HG03457 (cell line): ENCODE measurements at regions not wholly inside any gene's neighbourhood (a gene's known extent, or its start where the extent isn't known, plus 50 kb on each side); places are given as distances from the start of the nearest gene placed in this dataset.

Source experiments
- ATAC-seq: cut with Tn5 transposase; IDR thresholded peaks from one replicate; pipeline ENCODE4 v1.9.1; 2021; ENCODE audit warnings: moderate number of reproducible peaks; ENCODE audit not compliant: unreplicated experiment

- ATAC-seq, result no peak
Measured at GRCh38 chr1:67635055-67635809, 49.8 kb upstream of the GADD45A start.
